Gastroesophageal sphincter (tissue), 4 donors: ENCODE measurements at regions not wholly inside any gene's neighbourhood (a gene's known extent, or its start where the extent isn't known, plus 50 kb on each side); places are given as distances from the start of the nearest gene placed in this dataset.

Experiments used
- ATAC-seq: fragments of 150-250 bp; one replicate; pipeline ENCODE4 v1.9.1; 2016; ENCODE audit warnings: mild to moderate bottlenecking, moderate library complexity
- H3K27ac ChIP-seq, 4 donors: fragments of 200-600 bp; sonication (generic) in 3 of 4; 1 replicate in 3 of 4; 2 replicates in 1 of 4; pipeline ENCODE4 v1.5.1; 2016 to 2019
- H3K27me3 ChIP-seq: fragments of 200-600 bp; sonication (generic); one replicate; pipeline ENCODE4 v1.5.1; 2019
- H3K36me3 ChIP-seq, 2 donors: fragments of 200-600 bp; sonication (generic); one replicate each; pipeline ENCODE4 v1.5.1; 2019; ENCODE audit warnings: control low read depth in 1 of 2
- H3K4me1 ChIP-seq, 3 donors: fragments of 200-600 bp; sonication (generic); 1 replicate in 2 of 3; 2 replicates in 1 of 3; pipeline ENCODE4 v1.5.1; 2016 to 2019; ENCODE audit warnings: control low read depth in 2 of 3
- H3K4me3 ChIP-seq, 2 donors: fragments of 200-600 bp; sonication (generic); one replicate each; pipeline ENCODE4 v1.5.1; 2019; ENCODE audit warnings: mild to moderate bottlenecking in 1 of 2, moderate library complexity in 1 of 2
- H3K9me3 ChIP-seq, 3 donors: fragments of 200-600 bp; sonication (generic); one replicate each; pipeline ENCODE4 v1.5.1; 2017 to 2019; ENCODE audit warnings: control low read depth in 2 of 3
- EP300 ChIP-seq: sonication (generic); formaldehyde crosslinking; IDR thresholded peaks from one replicate; pipeline ENCODE4 v1.6.1; 2017; ENCODE audit warnings: antibody characterized with exemption, mild to moderate bottlenecking
- POLR2A ChIP-seq, 2 donors: fragments of 450-650 bp; IDR thresholded peaks; one replicate each; pipeline ENCODE4 v1.6.1; 2017; ENCODE audit warnings: antibody characterized with exemption in 2 of 2, mild to moderate bottlenecking in 2 of 2, moderate library complexity in 1 of 2
- POLR2AphosphoS5 ChIP-seq: sonication (generic); formaldehyde crosslinking; IDR thresholded peaks from one replicate; pipeline ENCODE4 v1.6.1; 2017; ENCODE audit warnings: antibody characterized with exemption
- WGBS, 2 donors: methylation state at CpG; one replicate each; pipeline ENCODE4 v1.1.5; 2018; ENCODE audit warnings: low coverage in 1 of 2; 5-methylcytosine and 5-hydroxymethylcytosine counted together
- TF ChIP-seq, protein P1 (sequence below), 4 experiments: fragments of 200-600 bp in 2 of 4; fragments of 450-650 bp in 2 of 4; sonication (generic) in 1 of 4; IDR thresholded peaks; one replicate each; pipeline ENCODE4 v1.5.1; 2017 to 2019; ENCODE audit warnings: antibody characterized with exemption in 4 of 4, mild to moderate bottlenecking in 2 of 4, moderate library complexity in 2 of 4

DNA sequence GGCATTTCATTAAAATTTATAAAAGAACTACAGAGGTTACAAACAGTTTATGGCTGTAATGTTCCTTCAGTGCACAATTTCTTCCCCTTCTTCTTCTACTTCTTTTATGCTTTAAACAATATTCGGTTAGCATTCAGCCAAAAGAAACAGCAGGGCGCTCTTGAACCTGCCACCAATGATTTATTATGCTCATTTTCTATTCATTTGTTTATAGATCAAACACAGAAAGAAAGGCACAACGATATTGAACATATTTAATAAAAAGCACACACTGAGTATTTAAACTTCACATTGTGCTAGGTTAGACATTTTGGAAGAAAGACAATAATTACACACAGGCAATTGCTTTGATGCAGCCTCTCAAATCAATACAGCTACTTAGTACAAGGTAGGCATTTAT lies 1025.8 kb upstream of the LRRN3 start:
- 18 to 31% methylated on average over 3 of the region's 3 CpGs for WGBS, 2 donors
- no peak for ATAC-seq
- Histone ChIP-seq H3K9me3 (no peaks in the 10 kb centered on the region), H3K27ac (no peak overlapping the region), H3K36me3 (no peaks in the 10 kb centered on the region), H3K4me3 (no peak overlapping the region), H3K4me1 (no peaks in the 10 kb centered on the region), H3K27me3 (no peaks in the 10 kb centered on the region)
- TF ChIP-seq POLR2A (IDR thresholded peaks at IDR 0.05): no peak
- TF ChIP-seq, protein P1, sequence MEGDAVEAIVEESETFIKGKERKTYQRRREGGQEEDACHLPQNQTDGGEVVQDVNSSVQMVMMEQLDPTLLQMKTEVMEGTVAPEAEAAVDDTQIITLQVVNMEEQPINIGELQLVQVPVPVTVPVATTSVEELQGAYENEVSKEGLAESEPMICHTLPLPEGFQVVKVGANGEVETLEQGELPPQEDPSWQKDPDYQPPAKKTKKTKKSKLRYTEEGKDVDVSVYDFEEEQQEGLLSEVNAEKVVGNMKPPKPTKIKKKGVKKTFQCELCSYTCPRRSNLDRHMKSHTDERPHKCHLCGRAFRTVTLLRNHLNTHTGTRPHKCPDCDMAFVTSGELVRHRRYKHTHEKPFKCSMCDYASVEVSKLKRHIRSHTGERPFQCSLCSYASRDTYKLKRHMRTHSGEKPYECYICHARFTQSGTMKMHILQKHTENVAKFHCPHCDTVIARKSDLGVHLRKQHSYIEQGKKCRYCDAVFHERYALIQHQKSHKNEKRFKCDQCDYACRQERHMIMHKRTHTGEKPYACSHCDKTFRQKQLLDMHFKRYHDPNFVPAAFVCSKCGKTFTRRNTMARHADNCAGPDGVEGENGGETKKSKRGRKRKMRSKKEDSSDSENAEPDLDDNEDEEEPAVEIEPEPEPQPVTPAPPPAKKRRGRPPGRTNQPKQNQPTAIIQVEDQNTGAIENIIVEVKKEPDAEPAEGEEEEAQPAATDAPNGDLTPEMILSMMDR (IDR thresholded peaks at IDR 0.05): no peak
- no peak for TF ChIP-seq POLR2AphosphoS5
- no peak for TF ChIP-seq EP300

DNA sequence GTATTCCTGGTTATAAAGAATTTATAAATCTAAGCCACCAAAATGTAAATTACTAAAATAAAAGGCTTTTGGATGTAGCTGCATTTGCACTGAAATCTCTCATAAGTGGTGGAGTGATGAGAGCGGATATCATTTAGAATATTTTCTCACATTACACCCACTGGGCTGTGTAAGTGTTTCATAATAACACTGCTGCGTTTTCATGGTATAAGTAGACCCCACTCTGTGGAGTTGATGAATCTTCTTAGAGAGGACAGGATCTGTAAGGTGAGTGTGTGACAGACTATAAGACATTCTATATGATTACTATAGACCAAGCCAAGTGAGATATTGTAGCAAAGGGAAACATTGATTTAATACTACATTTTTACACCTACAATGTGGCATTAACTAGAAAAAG lies 1024.1 kb upstream of the LRRN3 start:
- no peaks in the 10 kb centered on the region for H3K36me3 ChIP-seq
- no peaks in the 10 kb centered on the region for H3K4me1 ChIP-seq
- H3K27ac ChIP-seq: no peak overlapping the region
- WGBS, 2 donors: 84 to 90% methylated on average over 2 of the region's 2 CpGs
- ATAC-seq: no peak
- no peak for TF ChIP-seq EP300
- no peak for TF ChIP-seq POLR2AphosphoS5
- no peak for TF ChIP-seq POLR2A (IDR thresholded peaks at IDR 0.05)
- TF ChIP-seq, protein P1 (IDR thresholded peaks at IDR 0.05): no peak
- H3K4me3 ChIP-seq: no peak overlapping the region
- H3K27me3 ChIP-seq: no peaks in the 10 kb centered on the region
- H3K9me3 ChIP-seq: no peaks in the 10 kb centered on the region

DNA sequence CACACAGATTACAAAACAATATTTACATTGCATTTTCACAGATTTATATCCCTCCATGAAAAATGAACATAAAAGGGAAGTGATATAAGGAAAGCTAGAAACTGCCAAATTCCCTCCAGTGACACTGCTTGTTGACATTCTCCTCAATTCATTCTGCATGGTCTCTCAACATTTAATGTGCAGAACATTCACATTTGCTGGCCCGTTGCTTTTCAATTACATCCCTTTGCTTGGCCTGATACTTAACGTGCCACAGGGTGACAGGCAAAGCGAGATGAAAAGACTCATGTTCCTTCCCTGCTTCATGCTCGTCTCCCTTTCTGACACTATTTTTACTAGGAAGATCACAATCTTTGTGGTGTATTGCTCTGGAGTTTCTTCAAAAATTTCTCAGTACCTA lies 1019.7 kb upstream of the LRRN3 start:
- no peaks in the 10 kb centered on the region for H3K27me3 ChIP-seq

DNA sequence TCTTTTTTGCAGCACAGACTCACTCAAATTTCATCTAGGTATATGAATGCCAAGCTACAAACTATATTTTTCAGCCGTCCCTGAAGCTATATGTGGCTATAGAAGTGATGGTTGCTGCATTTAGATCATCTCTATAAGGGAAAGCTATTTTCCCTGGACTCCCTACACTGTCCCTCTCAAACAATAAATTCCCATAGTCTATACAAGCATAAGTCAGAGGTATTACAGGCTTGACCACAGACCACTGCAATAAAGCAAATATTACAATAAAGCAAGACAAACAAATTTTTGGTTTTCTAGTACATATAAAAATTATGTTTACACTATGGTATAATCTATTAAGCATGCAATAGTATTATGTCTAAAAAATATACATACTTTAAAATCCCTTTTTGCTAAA lies 1015.5 kb upstream of the LRRN3 start:
- ATAC-seq: no peak
- WGBS, 2 donors: 80 to 82% methylated on average over 1 of the region's 1 CpG
- no peaks in the 10 kb centered on the region for H3K4me1 ChIP-seq
- H3K27me3 ChIP-seq: no peaks in the 10 kb centered on the region
- no peak overlapping the region for H3K4me3 ChIP-seq
- TF ChIP-seq EP300: no peak
- H3K9me3 ChIP-seq: peaks cover 0 to 5% (median 0%) of the 10 kb centered on the region in 3 donors
- no peak overlapping the region for H3K27ac ChIP-seq
- H3K36me3 ChIP-seq: no peaks in the 10 kb centered on the region

More for the DNA sequence above, 1019.7 kb upstream of the LRRN3 start:
- 76 to 79% methylated on average over 4 of the region's 4 CpGs for WGBS, 2 donors
- Histone ChIP-seq H3K36me3 (no peaks in the 10 kb centered on the region), H3K9me3 (no peaks in the 10 kb centered on the region), H3K4me3 (no peak overlapping the region), H3K4me1 (no peaks in the 10 kb centered on the region), H3K27ac (no peak overlapping the region)
- TF ChIP-seq POLR2A (IDR thresholded peaks at IDR 0.05): no peak
- no peak for ATAC-seq

DNA sequence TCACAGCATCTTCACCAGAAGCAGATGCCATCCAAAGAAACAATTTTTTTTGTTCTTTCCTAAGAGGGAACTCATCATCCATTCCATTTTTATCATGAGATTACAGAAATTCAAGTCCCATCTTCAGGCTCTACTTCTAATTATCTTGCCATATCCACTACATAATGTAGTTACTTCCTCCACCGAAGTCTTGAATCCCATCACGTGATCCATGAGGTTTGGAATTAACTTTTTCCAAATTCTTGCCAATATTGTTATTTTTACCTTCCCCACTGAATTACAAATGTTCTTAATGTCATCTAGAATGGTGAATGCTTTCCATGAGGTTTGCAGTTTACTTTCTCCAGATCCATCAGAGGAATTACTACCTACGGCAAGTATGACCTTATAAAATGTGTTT lies 1014.7 kb upstream of the LRRN3 start:
- H3K36me3 ChIP-seq: no peaks in the 10 kb centered on the region

DNA sequence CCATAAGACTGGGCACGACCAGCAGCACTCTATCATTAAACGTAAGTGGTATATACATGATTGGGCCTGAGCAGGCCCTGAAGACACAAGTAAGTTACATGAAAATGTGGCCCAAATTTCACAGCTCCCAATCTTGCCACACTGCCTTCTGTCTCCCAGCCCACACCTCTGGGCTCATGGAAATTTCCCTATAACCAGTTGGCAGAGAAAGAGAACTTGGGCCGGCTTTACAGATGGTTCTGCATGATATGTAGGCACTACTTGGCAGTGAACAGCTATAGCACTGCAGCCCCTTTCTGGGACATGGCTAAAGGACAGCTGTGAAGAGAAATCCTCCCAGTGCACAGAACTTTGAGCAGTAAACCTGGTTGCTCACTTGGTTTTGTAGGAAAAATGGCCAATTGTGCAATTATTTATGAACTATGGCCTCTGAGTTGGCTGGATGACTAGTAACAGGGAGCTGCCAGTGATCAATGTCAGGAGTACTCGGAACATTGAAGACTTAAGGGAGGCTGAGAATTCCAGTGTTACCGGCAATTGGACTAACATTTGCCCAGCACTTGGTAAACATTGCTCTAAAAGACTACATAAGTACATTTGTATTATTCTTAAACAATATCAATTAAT lies 1006.6 kb upstream of the LRRN3 start:
- H3K4me1 ChIP-seq: no peaks in the 10 kb centered on the region
- H3K27ac ChIP-seq: no peak overlapping the region
- H3K9me3 ChIP-seq: no peaks in the 10 kb centered on the region
- WGBS, 2 donors: 43 to 60% methylated on average over 2 to 3 of the region's 5 CpGs
- no peaks in the 10 kb centered on the region for H3K36me3 ChIP-seq
- no peak for ATAC-seq
- no peak overlapping the region for H3K4me3 ChIP-seq
- no peaks in the 10 kb centered on the region for H3K27me3 ChIP-seq
- no peak for TF ChIP-seq POLR2AphosphoS5
- TF ChIP-seq, protein P1 (IDR thresholded peaks at IDR 0.05): no peak
- TF ChIP-seq EP300: no peak
- TF ChIP-seq POLR2A (IDR thresholded peaks at IDR 0.05): no peak

More for the DNA sequence above, 1014.7 kb upstream of the LRRN3 start:
- H3K4me1 ChIP-seq: no peaks in the 10 kb centered on the region
- TF ChIP-seq POLR2AphosphoS5 (no peak), EP300 (no peak), POLR2A (IDR thresholded peaks at IDR 0.05) (no peak)
- TF ChIP-seq, protein P1 (IDR thresholded peaks at IDR 0.05): no peak
- no peak for ATAC-seq
- no peak overlapping the region for H3K27ac ChIP-seq
- no peaks in the 10 kb centered on the region for H3K27me3 ChIP-seq
- H3K4me3 ChIP-seq: no peak overlapping the region
- peaks cover 0 to 5% (median 0%) of the 10 kb centered on the region in 3 donors for H3K9me3 ChIP-seq
- WGBS, 2 donors: 85 to 98% methylated on average over 3 of the region's 3 CpGs
